Left lung (tissue), 4 donors: ENCODE measurements at regions not wholly inside any gene's neighbourhood (a gene's known extent, or its start where the extent isn't known, plus 50 kb on each side); places are given as distances from the start of the nearest gene placed in this dataset.

Experiments used
- ATAC-seq: fragments of 200-7000 bp; cut with Tn5 transposase; one replicate; pipeline ENCODE4 v1.9.1; 2020; ENCODE audit warnings: moderate library complexity
- DNase-seq, 4 donors: peaks; one replicate each; pipeline ENCODE4 v3.0.0-alpha.2; 2013 to 2020
- H3K27ac ChIP-seq, 2 donors: fragments of 200-600 bp; sonication (generic) in 1 of 2; one replicate each; pipeline versions ENCODE4 v1.5.0 to v1.8.0; 2020 to 2021
- H3K27me3 ChIP-seq, 2 donors: fragments of 200-600 bp; sonication (generic) in 1 of 2; one replicate each; pipeline versions ENCODE4 v1.5.0 to v1.8.0; 2020 to 2021
- H3K36me3 ChIP-seq, 2 donors: fragments of 200-600 bp; sonication (generic) in 1 of 2; one replicate each; pipeline versions ENCODE4 v1.5.0 to v1.8.0; 2020 to 2021
- H3K4me1 ChIP-seq, 2 donors: fragments of 200-600 bp; one replicate each; pipeline ENCODE4 v1.8.0; 2021
- H3K4me3 ChIP-seq, 2 donors: fragments of 200-600 bp; sonication (generic) in 1 of 2; one replicate each; pipeline versions ENCODE4 v1.5.0 to v1.8.0; 2020 to 2021; ENCODE audit warnings: mild to moderate bottlenecking in 1 of 2
- H3K9me3 ChIP-seq, 2 donors: fragments of 200-600 bp; sonication (generic) in 1 of 2; one replicate each; pipeline versions ENCODE4 v1.5.0 to v1.8.0; 2020 to 2021
- CTCF ChIP-seq, 2 donors: fragments of 200-600 bp; sonication (generic) in 1 of 2; IDR thresholded peaks; one replicate each; pipeline versions ENCODE4 v1.5.0 to v1.8.0; 2021; ENCODE audit warnings: antibody characterized with exemption in 2 of 2
- intact Hi-C, 2 donors: fragments of 100-400 bp; cut with DNase I; formaldehyde crosslinking; loops; one replicate each; pipeline versions ENCODE4 v1.11.2 to v1.14.2; 2022
- donor health status: DM: no; HTN: yes; CAD: no.
- donor health status: DM: no; HTN: no; CAD: no.

GRCh38 chr4:34362654-34363053 lies 1881.7 kb downstream of the ARAP2 start:
- DNase-seq: no peak
- H3K36me3 ChIP-seq: no peaks in the 10 kb centered on the region

GRCh38 chr4:34363842-34364241 lies 1880.5 kb downstream of the ARAP2 start:
- Histone ChIP-seq H3K27ac (no peak overlapping the region), H3K27me3 (no peaks in the 10 kb centered on the region), H3K4me3 (no peak overlapping the region), H3K9me3 (peaks cover 0 to 6% of the 10 kb centered on the region in 2 donors), H3K36me3 (no peaks in the 10 kb centered on the region), H3K4me1 (no peaks in the 10 kb centered on the region)
- peak; percentile 55 for ATAC-seq
- TF ChIP-seq CTCF (IDR thresholded peaks at IDR 0.05): no peak
- DNase-seq: peak in 1 of 4 donors; percentile 4
- intact Hi-C loops: no loop called here

More at GRCh38 chr4:34362654-34363053, 1881.7 kb downstream of the ARAP2 start:
- Histone ChIP-seq H3K9me3 (peaks cover 0 to 6% of the 10 kb centered on the region in 2 donors), H3K27me3 (no peaks in the 10 kb centered on the region), H3K4me1 (no peaks in the 10 kb centered on the region), H3K27ac (no peak overlapping the region), H3K4me3 (no peak overlapping the region)
- TF ChIP-seq CTCF (IDR thresholded peaks at IDR 0.05): no peak
- intact Hi-C loops: no loop called here
- no peak for ATAC-seq

- TF ChIP-seq CTCF (IDR thresholded peaks at IDR 0.05): no peak
- intact Hi-C loops: no loop called here
- Histone ChIP-seq H3K9me3 (peaks cover 0 to 6% of the 10 kb centered on the region in 2 donors), H3K4me1 (no peaks in the 10 kb centered on the region), H3K27ac (no peak overlapping the region), H3K4me3 (no peak overlapping the region), H3K36me3 (no peaks in the 10 kb centered on the region), H3K27me3 (no peaks in the 10 kb centered on the region)
- DNase-seq (no peak), ATAC-seq (no peak)
Measured at GRCh38 chr4:34365946-34366345, 1878.4 kb downstream of the ARAP2 start.

GRCh38 chr4:34371676-34372075 lies 1872.6 kb downstream of the ARAP2 start:
- no peak for TF ChIP-seq CTCF (IDR thresholded peaks at IDR 0.05)
- no peak overlapping the region for H3K27ac ChIP-seq
- H3K27me3 ChIP-seq: no peaks in the 10 kb centered on the region
- no peaks in the 10 kb centered on the region for H3K9me3 ChIP-seq
- intact Hi-C loops: no loop called here
- DNase-seq: no peak
- H3K36me3 ChIP-seq: no peaks in the 10 kb centered on the region
- H3K4me3 ChIP-seq: no peak overlapping the region
- no peaks in the 10 kb centered on the region for H3K4me1 ChIP-seq
- no peak for ATAC-seq

- Histone ChIP-seq H3K36me3 (no peaks in the 10 kb centered on the region), H3K27me3 (no peaks in the 10 kb centered on the region), H3K4me1 (no peaks in the 10 kb centered on the region), H3K9me3 (no peaks in the 10 kb centered on the region), H3K4me3 (no peak overlapping the region), H3K27ac (no peak overlapping the region)
- intact Hi-C loops: no loop called here
- ATAC-seq (no peak), DNase-seq (no peak)
- no peak for TF ChIP-seq CTCF (IDR thresholded peaks at IDR 0.05)
Measured at GRCh38 chr4:34372815-34373214, 1871.5 kb downstream of the ARAP2 start.
